B cell (primary cell): ENCODE measurements at regions not wholly inside any gene's neighbourhood (a gene's known extent, or its start where the extent isn't known, plus 50 kb on each side); places are given as distances from the start of the nearest gene placed in this dataset.

Experiments used
- ATAC-seq: fragments of 200-7000 bp; cut with Tn5 transposase; one replicate; pipeline ENCODE4 v1.10.0; 2021; ENCODE audit warnings: low read depth, mild to moderate bottlenecking, moderate number of reproducible peaks, moderate library complexity
- CTCF ChIA-PET: fragments of 350-600 bp; sonication (Branson Sonifier 250); formaldehyde crosslinking; loops from one replicate; lab custom pipeline; 2021; ENCODE audit warnings: antibody characterized with exemption, inconsistent platforms; lab: Charles Lee
- POLR2A ChIA-PET: fragments of 350-600 bp; sonication (Branson Sonifier 250); formaldehyde crosslinking; loops from one replicate; lab custom pipeline; 2021; ENCODE audit warnings: antibody characterized with exemption; lab: Charles Lee
- DNase-seq: peaks from one replicate; pipeline ENCODE4 v3.0.0; 2013
- H2AFZ ChIP-seq: 2 replicates; pipeline ENCODE4 v1.6.1; 2012; ENCODE audit warnings: mild to moderate bottlenecking, low read depth, low read length; ENCODE audit not compliant: insufficient read depth, poor library complexity, severe bottlenecking
- H3K27ac ChIP-seq, 2 donors: 1 replicate in 1 of 2; 2 replicates in 1 of 2; pipeline ENCODE4 v1.5.1; 2012 to 2013; ENCODE audit warnings: low read length in 2 of 2, mild to moderate bottlenecking in 2 of 2, moderate library complexity in 1 of 2
- H3K27me3 ChIP-seq, 4 experiments: fragments of 200-600 bp in 1 of 4; sonication (generic) in 1 of 4; replicated peaks in 1 of 4; 1 replicate in 2 of 4; 2 replicates in 2 of 4; pipeline versions ENCODE4 v1.6.1 to v1.7.0; 2013 to 2016; ENCODE audit warnings: low read length in 3 of 4, mild to moderate bottlenecking in 2 of 4, mixed read lengths in 1 of 4, moderate library complexity in 1 of 4; ENCODE audit not compliant: insufficient read depth in 4 of 4, control insufficient read depth in 3 of 4; ENCODE audit errors: control extremely low read depth in 1 of 4
- H3K36me3 ChIP-seq, 2 experiments: replicated peaks in 1 of 2; 1 replicate in 1 of 2; 2 replicates in 1 of 2; pipeline versions ENCODE4 v1.6.1 to v1.7.1; 2013; ENCODE audit warnings: low read length in 1 of 2; ENCODE audit not compliant: insufficient read depth in 2 of 2, control insufficient read depth in 1 of 2; ENCODE audit errors: control extremely low read depth in 1 of 2, extremely low read depth in 1 of 2
- H3K4me1 ChIP-seq, 2 donors: fragments of 200-600 bp in 1 of 2; sonication (generic) in 1 of 2; 1 replicate in 1 of 2; 2 replicates in 1 of 2; pipeline versions ENCODE4 v1.5.1 to v1.6.1; 2013 to 2017; ENCODE audit warnings: low read length in 2 of 2; ENCODE audit not compliant: control insufficient read depth in 2 of 2, insufficient read depth in 2 of 2
- H3K4me2 ChIP-seq: replicated peaks from 2 replicates; pipeline ENCODE3; 2012; ENCODE audit warnings: mild to moderate bottlenecking, low read depth, low read length; ENCODE audit not compliant: poor library complexity, severe bottlenecking
- H3K4me3 ChIP-seq, 5 experiments: fragments of 200-600 bp in 1 of 5; sonication (generic) in 1 of 5; 1 replicate in 3 of 5; 2 replicates in 2 of 5; pipeline versions ENCODE4 v1.5.1 to v1.7.0; 2011 to 2016; ENCODE audit warnings: low read length in 4 of 5, mild to moderate bottlenecking in 4 of 5, low read depth in 2 of 5, control low read depth in 1 of 5, moderate library complexity in 1 of 5; ENCODE audit not compliant: insufficient read depth in 1 of 5; ENCODE audit errors: control extremely low read depth in 1 of 5, extremely low read depth in 1 of 5
- H3K79me2 ChIP-seq: fragments of 200-600 bp; sonication (generic); one replicate; pipeline ENCODE4 v1.6.0; 2016; ENCODE audit warnings: low read length; ENCODE audit not compliant: control insufficient read depth, insufficient read depth
- H3K9ac ChIP-seq: fragments of 200-600 bp; sonication (generic); 2 replicates; pipeline ENCODE4 v1.6.1; 2017; ENCODE audit warnings: mild to moderate bottlenecking, low read length, moderate library complexity
- H3K9me3 ChIP-seq, 3 donors: one replicate each; pipeline versions ENCODE4 v1.6.1 to v1.7.1; 2013; ENCODE audit warnings: low read length in 2 of 3; ENCODE audit not compliant: control insufficient read depth in 2 of 3, insufficient read depth in 1 of 3; ENCODE audit errors: control extremely low read depth in 1 of 3
- H4K20me1 ChIP-seq: 2 replicates; pipeline ENCODE4 v1.6.0; 2012; ENCODE audit warnings: mild to moderate bottlenecking, low read length; ENCODE audit not compliant: insufficient read depth, control insufficient read depth, poor library complexity, severe bottlenecking
- H3K27ac Mint-ChIP-seq: one replicate; pipeline ENCODE4 v1.8.0; 2021; ENCODE audit warnings: mixed read lengths
- H3K27me3 Mint-ChIP-seq: one replicate; pipeline ENCODE4 v1.8.0; 2021; ENCODE audit warnings: mixed read lengths
- H3K4me1 Mint-ChIP-seq: one replicate; pipeline ENCODE4 v1.8.0; 2021; ENCODE audit warnings: mixed read lengths
- H3K4me3 Mint-ChIP-seq: one replicate; pipeline ENCODE4 v1.8.0; 2021; ENCODE audit warnings: mixed read lengths
- H3K9me3 Mint-ChIP-seq: one replicate; pipeline ENCODE4 v1.8.0; 2022; ENCODE audit warnings: mixed read lengths; ENCODE audit not compliant: insufficient read depth
- EZH2 ChIP-seq: IDR thresholded peaks from 2 replicates; pipeline ENCODE4 v1.6.1; 2012; ENCODE audit warnings: borderline replicate concordance, low read depth, mild to moderate bottlenecking, moderate library complexity, low read length; ENCODE audit not compliant: insufficient read depth, poor library complexity, severe bottlenecking
- WGBS: methylation state at CpG from one replicate; pipeline ENCODE4 v1.1.5; 2013; ENCODE audit warnings: missing lambda C conversion rate; ENCODE audit not compliant: insufficient coverage; 5-methylcytosine and 5-hydroxymethylcytosine counted together
- intact Hi-C: fragments of 100-400 bp; cut with micrococcal nuclease; formaldehyde crosslinking; loops from one replicate; pipeline ENCODE4 v1.10.0; 2022
- TF ChIP-seq, protein P1 (sequence below): fragments of 200-600 bp; IDR thresholded peaks from one replicate; pipeline ENCODE4 v1.8.0; 2022; ENCODE audit warnings: antibody characterized with exemption, mild to moderate bottlenecking

DNA sequence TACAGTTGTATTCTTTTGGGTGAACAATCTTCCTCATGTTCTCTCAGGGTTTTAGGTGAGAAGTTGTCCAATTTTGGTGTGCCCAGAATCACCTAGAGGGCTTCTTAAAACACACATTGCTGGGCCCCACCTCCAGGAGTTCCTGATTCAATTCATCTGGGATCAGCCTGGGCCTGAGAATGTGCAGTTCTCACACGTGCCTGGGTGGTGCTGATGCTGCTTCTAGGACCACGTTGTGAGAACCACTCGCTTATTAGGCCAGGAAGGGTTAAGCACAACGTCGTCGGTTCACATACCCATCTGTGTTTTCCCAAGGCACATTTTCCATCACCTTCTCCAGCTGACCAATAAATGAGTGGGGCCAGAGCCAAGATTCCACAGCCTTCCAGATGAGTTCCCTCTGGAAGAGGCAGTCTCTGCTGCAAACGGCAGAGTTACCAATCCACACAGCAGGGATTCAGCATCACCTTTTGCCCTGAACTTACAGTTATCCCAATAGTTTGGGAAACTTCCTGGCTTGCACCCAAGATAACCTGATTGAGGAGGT lies 277.7 kb upstream of the HNRNPA3 start:
- Histone ChIP-seq H3K9me3 (no peaks in the 10 kb centered on the region), H3K4me1 (peaks cover 15 to 21% of the 10 kb centered on the region in 2 donors), H3K79me2 (no peaks in the 10 kb centered on the region), H3K36me3 (no peaks in the 10 kb centered on the region), H4K20me1 (no peaks in the 10 kb centered on the region), H3K4me2 (no peak overlapping the region), H3K9ac (no peak overlapping the region), H2AFZ (no peak overlapping the region), H3K27me3 (no peaks in the 10 kb centered on the region), H3K27ac (no peak overlapping the region), H3K4me3 (no peak overlapping the region)
- peaks cover 22% of the 10 kb centered on the region for H3K4me1 Mint-ChIP-seq
- intact Hi-C loops = no loop called here
- H3K9me3 Mint-ChIP-seq = no peaks in the 10 kb centered on the region
- H3K27ac Mint-ChIP-seq = no peak overlapping the region
- no peak overlapping the region for H3K4me3 Mint-ChIP-seq
- DNase-seq (no peak), ATAC-seq (no peak)
- ChIA-PET CTCF (no interaction called here), POLR2A (no interaction called here)
- TF ChIP-seq EZH2 = no peak
- TF ChIP-seq, protein P1, sequence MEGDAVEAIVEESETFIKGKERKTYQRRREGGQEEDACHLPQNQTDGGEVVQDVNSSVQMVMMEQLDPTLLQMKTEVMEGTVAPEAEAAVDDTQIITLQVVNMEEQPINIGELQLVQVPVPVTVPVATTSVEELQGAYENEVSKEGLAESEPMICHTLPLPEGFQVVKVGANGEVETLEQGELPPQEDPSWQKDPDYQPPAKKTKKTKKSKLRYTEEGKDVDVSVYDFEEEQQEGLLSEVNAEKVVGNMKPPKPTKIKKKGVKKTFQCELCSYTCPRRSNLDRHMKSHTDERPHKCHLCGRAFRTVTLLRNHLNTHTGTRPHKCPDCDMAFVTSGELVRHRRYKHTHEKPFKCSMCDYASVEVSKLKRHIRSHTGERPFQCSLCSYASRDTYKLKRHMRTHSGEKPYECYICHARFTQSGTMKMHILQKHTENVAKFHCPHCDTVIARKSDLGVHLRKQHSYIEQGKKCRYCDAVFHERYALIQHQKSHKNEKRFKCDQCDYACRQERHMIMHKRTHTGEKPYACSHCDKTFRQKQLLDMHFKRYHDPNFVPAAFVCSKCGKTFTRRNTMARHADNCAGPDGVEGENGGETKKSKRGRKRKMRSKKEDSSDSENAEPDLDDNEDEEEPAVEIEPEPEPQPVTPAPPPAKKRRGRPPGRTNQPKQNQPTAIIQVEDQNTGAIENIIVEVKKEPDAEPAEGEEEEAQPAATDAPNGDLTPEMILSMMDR = no peak
- 89% methylated on average over 6 of the region's 7 CpGs for whole genome bisulfite sequencing
- H3K27me3 Mint-ChIP-seq = no peaks in the 10 kb centered on the region

DNA sequence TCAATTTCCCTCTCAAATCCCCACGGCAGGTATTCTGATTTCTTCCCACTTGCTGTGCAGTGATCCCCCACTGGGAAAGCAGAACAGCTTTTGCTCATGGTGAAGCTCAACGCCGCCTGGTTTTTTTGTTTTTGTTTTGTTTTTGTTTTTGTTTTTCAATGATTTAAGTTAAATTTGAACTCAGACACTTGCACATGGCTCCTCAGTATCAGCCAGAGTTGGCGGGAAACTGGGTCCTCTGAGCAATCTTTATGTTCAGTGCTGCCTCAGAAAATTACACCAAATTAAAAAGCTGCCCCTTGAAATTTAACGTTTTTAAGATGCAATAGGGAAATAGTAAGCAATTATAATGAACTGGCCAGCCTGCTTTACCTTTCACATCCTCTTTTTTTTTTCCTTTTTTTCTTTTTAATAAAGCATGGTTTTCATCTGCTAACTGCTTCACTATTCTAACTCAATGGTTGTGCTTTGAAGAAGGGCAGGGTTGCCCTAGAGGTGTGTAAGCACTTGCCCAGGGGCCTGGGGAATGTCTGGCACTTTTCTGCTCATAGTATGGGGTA lies 277.0 kb upstream of the HNRNPA3 start:
- no peaks in the 10 kb centered on the region for H3K27me3 Mint-ChIP-seq
- no peak overlapping the region for H3K4me3 ChIP-seq
- TF ChIP-seq EZH2 = no peak
- TF ChIP-seq, protein P1 = no peak
- H3K36me3 ChIP-seq = no peaks in the 10 kb centered on the region
- no peaks in the 10 kb centered on the region for H3K9me3 Mint-ChIP-seq
- H3K27ac ChIP-seq = no peak overlapping the region
- no peaks in the 10 kb centered on the region for H3K9me3 ChIP-seq
- no peak overlapping the region for H2AFZ ChIP-seq
- peaks cover 22% of the 10 kb centered on the region for H3K4me1 Mint-ChIP-seq
- peak; percentile 5 for DNase-seq
- H3K9ac ChIP-seq = no peak overlapping the region
- H3K4me2 ChIP-seq = peak overlapping the region; percentile 4
- no peaks in the 10 kb centered on the region for H3K27me3 ChIP-seq
- no peaks in the 10 kb centered on the region for H3K79me2 ChIP-seq
- H4K20me1 ChIP-seq = no peaks in the 10 kb centered on the region
- no CpG with 5 or more reads among the region's 5 CpGs for WGBS
- intact Hi-C loops = no loop called here
- ChIA-PET CTCF (no interaction called here), POLR2A (no interaction called here)
- H3K4me3 Mint-ChIP-seq = no peak overlapping the region
- H3K27ac Mint-ChIP-seq = no peak overlapping the region
- peaks cover 15 to 21% of the 10 kb centered on the region in 2 donors for H3K4me1 ChIP-seq
- no peak for ATAC-seq
